OCI-LY1 (cell line): ENCODE measurements at regions not wholly inside any gene's neighbourhood (a gene's known extent, or its start where the extent isn't known, plus 50 kb on each side); places are given as distances from the start of the nearest gene placed in this dataset.

Experiments
- H2AFZ ChIP-seq: fragments of 200-600 bp; sonication (generic), shearing (Covaris generic); 2 replicates; pipeline ENCODE4 v1.6.0; 2014; ENCODE audit warnings: antibody characterized with exemption, mild to moderate bottlenecking, low read length
- H3F3A ChIP-seq: fragments of 200-600 bp; sonication (generic), shearing (Covaris generic); 2 replicates; pipeline ENCODE4 v1.6.0; 2014; ENCODE audit warnings: mild to moderate bottlenecking, antibody characterized with exemption, low read length, moderate library complexity; ENCODE audit not compliant: insufficient read depth
- H3K27ac ChIP-seq: fragments of 200-600 bp; sonication (generic); 2 replicates; pipeline ENCODE4 v1.5.1; 2014; ENCODE audit warnings: low read length, mixed run types, mild to moderate bottlenecking, low read depth; ENCODE audit not compliant: poor library complexity, severe bottlenecking
- H3K27me3 ChIP-seq: fragments of 200-600 bp; sonication (generic); 2 replicates; pipeline ENCODE4 v1.6.0; 2014; ENCODE audit warnings: antibody characterized with exemption, mild to moderate bottlenecking, low read length, moderate library complexity; ENCODE audit not compliant: insufficient read depth
- H3K36me3 ChIP-seq: fragments of 200-600 bp; sonication (generic); 2 replicates; pipeline ENCODE4 v1.6.1; 2014; ENCODE audit warnings: mild to moderate bottlenecking, antibody characterized with exemption, low read length, moderate library complexity, mixed read lengths; ENCODE audit not compliant: insufficient read depth
- H3K4me1 ChIP-seq: fragments of 200-600 bp; sonication (generic); 2 replicates; pipeline ENCODE4 v1.5.1; 2014; ENCODE audit warnings: mild to moderate bottlenecking, low read length, moderate library complexity; ENCODE audit not compliant: insufficient read depth, severe bottlenecking
- H3K4me2 ChIP-seq: fragments of 200-600 bp; sonication (generic), shearing (Covaris generic); 2 replicates; pipeline ENCODE4 v1.6.1; 2014; ENCODE audit warnings: low read length
- H3K4me3 ChIP-seq: fragments of 200-600 bp; sonication (generic); 2 replicates; pipeline ENCODE4 v1.5.1; 2014; ENCODE audit warnings: low read length, low read depth, mild to moderate bottlenecking, mixed read lengths; ENCODE audit not compliant: poor library complexity, severe bottlenecking
- H3K79me2 ChIP-seq: fragments of 200-600 bp; shearing (Covaris generic); 2 replicates; pipeline ENCODE4 v1.6.1; 2016; ENCODE audit warnings: mixed run types, low read length, mixed read lengths; ENCODE audit not compliant: insufficient read depth
- H3K9ac ChIP-seq: fragments of 200-600 bp; sonication (generic), shearing (Covaris generic); 2 replicates; pipeline ENCODE4 v1.6.1; 2014; ENCODE audit warnings: mild to moderate bottlenecking, low read length, mixed read lengths
- H3K9me2 ChIP-seq: fragments of 200-600 bp; sonication (generic), shearing (Covaris generic); 2 replicates; pipeline ENCODE4 v1.6.1; 2014; ENCODE audit warnings: low read depth, mild to moderate bottlenecking, low read length, mixed read lengths
- H3K9me3 ChIP-seq: fragments of 200-600 bp; shearing (Covaris generic); 2 replicates; pipeline ENCODE4 v1.6.1; 2014; ENCODE audit warnings: low read length, mixed read lengths
- H4K20me1 ChIP-seq: fragments of 200-600 bp; sonication (generic), shearing (Covaris generic); 2 replicates; pipeline ENCODE4 v1.6.0; 2016; ENCODE audit warnings: mild to moderate bottlenecking, low read length; ENCODE audit not compliant: insufficient read depth
- CTCF ChIP-seq: fragments of 200-600 bp; sonication (generic), shearing (Covaris generic); IDR thresholded peaks from 2 replicates; pipeline ENCODE4 v1.5.1; 2017; ENCODE audit warnings: mild to moderate bottlenecking, antibody characterized with exemption, low read length, moderate library complexity, mixed read lengths
- EZH2 ChIP-seq: fragments of 200-600 bp; sonication (generic), shearing (Covaris generic); IDR thresholded peaks from 2 replicates; pipeline ENCODE4 v1.8.0; 2017; ENCODE audit warnings: borderline replicate concordance, mixed run types, mild to moderate bottlenecking, antibody characterized with exemption, low read length, moderate library complexity, mixed read lengths

- Histone ChIP-seq H3K79me2 (no peaks in the 10 kb centered on the region), H3K4me1 (no peaks in the 10 kb centered on the region), H3F3A (no peaks in the 10 kb centered on the region), H2AFZ (no peak overlapping the region), H3K27me3 (no peaks in the 10 kb centered on the region), H3K4me2 (no peak overlapping the region), H3K27ac (no peak overlapping the region), H3K36me3 (no peaks in the 10 kb centered on the region), H3K9me3 (no peaks in the 10 kb centered on the region), H3K9me2 (no peaks in the 10 kb centered on the region), H4K20me1 (no peaks in the 10 kb centered on the region), H3K9ac (no peak overlapping the region), H3K4me3 (no peak overlapping the region)
- TF ChIP-seq EZH2 (no peak), CTCF (no peak)
Measured at GRCh38 chr1:218990019-218990418, 183.7 kb upstream of the LYPLAL1 start.

GRCh38 chr1:218991089-218991488 lies 182.6 kb upstream of the LYPLAL1 start:
- H3K79me2 ChIP-seq = no peaks in the 10 kb centered on the region
- TF ChIP-seq EZH2 = no peak
- TF ChIP-seq CTCF = no peak
- no peak overlapping the region for H3K4me2 ChIP-seq

GRCh38 chr1:218994615-218995014 lies 179.1 kb upstream of the LYPLAL1 start:
- no peaks in the 10 kb centered on the region for H3F3A ChIP-seq
- no peaks in the 10 kb centered on the region for H3K9me3 ChIP-seq
- no peaks in the 10 kb centered on the region for H3K36me3 ChIP-seq
- no peak for TF ChIP-seq EZH2
- no peaks in the 10 kb centered on the region for H3K27me3 ChIP-seq
- H3K9me2 ChIP-seq = no peaks in the 10 kb centered on the region
- no peak overlapping the region for H2AFZ ChIP-seq
- no peak overlapping the region for H3K9ac ChIP-seq
- H3K79me2 ChIP-seq = no peaks in the 10 kb centered on the region
- H4K20me1 ChIP-seq = no peaks in the 10 kb centered on the region
- no peak overlapping the region for H3K4me2 ChIP-seq
- no peaks in the 10 kb centered on the region for H3K4me1 ChIP-seq
- H3K4me3 ChIP-seq = no peak overlapping the region
- H3K27ac ChIP-seq = no peak overlapping the region

More at GRCh38 chr1:218991089-218991488, 182.6 kb upstream of the LYPLAL1 start:
- Histone ChIP-seq H3K9ac (no peak overlapping the region), H4K20me1 (no peaks in the 10 kb centered on the region), H3K4me3 (no peak overlapping the region), H3F3A (no peaks in the 10 kb centered on the region), H3K9me2 (no peaks in the 10 kb centered on the region), H3K36me3 (no peaks in the 10 kb centered on the region), H3K9me3 (no peaks in the 10 kb centered on the region), H3K27me3 (no peaks in the 10 kb centered on the region), H2AFZ (no peak overlapping the region), H3K27ac (no peak overlapping the region), H3K4me1 (no peaks in the 10 kb centered on the region)

- H3K4me1 ChIP-seq = no peaks in the 10 kb centered on the region
- no peaks in the 10 kb centered on the region for H3K9me2 ChIP-seq
- H3K9ac ChIP-seq = no peak overlapping the region
- no peak overlapping the region for H3K4me3 ChIP-seq
- H4K20me1 ChIP-seq = no peaks in the 10 kb centered on the region
- no peaks in the 10 kb centered on the region for H3K27me3 ChIP-seq
- no peaks in the 10 kb centered on the region for H3K36me3 ChIP-seq
- H3K27ac ChIP-seq = no peak overlapping the region
- H2AFZ ChIP-seq = no peak overlapping the region
- no peaks in the 10 kb centered on the region for H3F3A ChIP-seq
- H3K79me2 ChIP-seq = no peaks in the 10 kb centered on the region
- TF ChIP-seq EZH2 (no peak), CTCF (no peak)
- H3K9me3 ChIP-seq = no peaks in the 10 kb centered on the region
- H3K4me2 ChIP-seq = no peak overlapping the region
Measured at GRCh38 chr1:218995091-218995665, 178.5 kb upstream of the LYPLAL1 start.
